ENCODE measurements at regions not wholly inside any gene's neighbourhood (a gene's known extent, or its start where the extent isn't known, plus 50 kb on each side); places are given as distances from the start of the nearest gene placed in this dataset.
A peak's percentile ranks its signal among the peaks of the same experiment; 100 is the strongest.

DNA sequence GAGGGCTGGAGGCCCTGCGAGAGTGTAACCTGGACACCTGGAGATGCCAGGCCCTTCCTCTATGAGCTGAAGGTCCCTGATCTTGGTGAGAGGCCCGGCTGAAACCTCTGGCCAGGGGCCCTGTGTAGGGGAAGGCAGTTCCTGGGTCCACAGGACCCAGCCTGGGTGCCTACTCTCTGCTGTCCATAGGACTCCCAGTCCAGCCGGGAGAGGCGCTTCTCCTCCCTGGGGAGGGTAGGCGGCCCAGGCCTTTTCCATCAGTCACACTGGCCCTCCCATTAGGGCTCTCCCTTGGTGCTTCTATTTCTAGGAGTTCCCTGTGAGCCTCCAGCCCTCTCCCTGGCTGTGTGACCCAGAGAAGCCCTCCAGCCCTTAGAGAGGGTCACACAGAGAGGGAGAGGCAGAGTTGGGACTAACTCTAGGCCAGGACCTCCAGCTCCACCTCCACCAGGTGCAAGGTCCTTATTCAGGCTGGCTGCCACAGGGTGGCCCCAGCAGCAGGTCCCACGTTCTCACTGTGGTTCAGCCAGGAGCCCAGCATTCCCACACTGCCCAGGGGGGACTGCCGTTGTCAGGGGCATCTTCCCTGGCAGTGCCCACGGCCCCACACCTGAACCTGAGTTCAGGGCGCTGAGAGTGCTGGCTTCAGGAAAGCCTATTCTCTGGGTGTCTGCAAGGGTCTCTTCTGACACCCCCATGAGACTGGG is 146.8 kb downstream of the SMAD6 start:
- DNase-seq: no peak

GRCh38 chr15:66849393-66849745 is 147.3 kb downstream of the SMAD6 start:
- DNase-seq: no peak

GRCh38 chr15:66849746-66850077 is 147.7 kb downstream of the SMAD6 start:
- no peak for DNase-seq

DNA sequence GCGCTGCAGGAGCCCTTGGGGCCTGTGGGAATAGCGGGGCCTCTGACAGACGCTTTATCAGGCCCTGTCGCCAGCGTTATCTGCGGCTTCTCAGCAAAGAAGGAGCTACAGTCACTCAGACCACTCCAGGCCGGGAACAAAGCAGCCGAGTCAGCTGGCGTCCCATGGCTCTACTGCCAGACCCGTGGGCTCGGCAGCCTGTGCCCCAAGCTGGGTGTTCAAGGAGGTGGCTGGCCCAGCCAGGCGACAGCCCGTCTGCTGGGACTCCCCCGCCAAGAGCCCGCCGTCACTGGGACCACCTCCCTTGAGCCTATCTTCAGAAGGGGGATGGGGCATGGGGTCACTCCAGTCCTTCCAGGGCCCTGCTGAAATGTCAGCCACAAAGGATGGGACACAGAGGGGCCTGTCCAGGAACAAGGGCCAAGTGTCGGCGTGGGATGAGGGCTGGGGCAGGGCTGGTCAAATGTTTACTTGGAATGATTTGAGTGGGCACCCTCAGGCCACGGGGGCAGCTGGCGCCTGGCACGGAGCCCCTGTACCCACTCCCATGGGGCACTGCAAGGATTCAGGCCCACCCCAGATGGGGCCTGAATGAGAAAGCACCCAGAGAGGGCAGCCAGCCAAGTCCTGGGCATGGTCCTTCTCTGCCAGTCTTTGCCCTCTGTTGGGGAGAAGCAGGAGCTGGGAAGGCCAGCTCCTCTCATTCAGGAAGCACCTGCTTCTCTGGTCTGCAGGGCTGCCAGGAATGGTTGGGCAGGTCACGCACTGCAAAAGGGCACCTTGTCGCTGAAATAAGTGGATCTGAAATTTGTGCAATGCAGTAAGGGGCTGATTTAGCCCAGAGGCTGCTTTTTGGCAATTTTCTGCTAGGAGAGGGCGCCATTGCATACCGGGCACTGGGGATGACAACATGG is 148.3 kb downstream of the SMAD6 start:
- no peak for DNase-seq

DNA sequence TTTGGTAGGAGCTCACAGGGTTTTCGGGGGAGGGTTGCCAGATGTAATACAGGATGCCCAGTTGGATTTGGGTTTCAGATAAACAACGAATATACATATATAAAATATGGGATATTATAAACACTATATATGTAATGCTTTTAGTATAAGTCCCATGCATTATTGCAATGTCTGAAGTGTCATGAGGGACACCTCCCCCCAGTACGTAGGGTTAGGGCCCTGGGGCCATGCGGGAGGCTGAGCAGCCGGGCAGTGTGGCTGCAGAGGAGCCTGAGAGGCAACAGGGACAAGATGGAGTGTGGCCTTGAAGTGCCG is 148.9 kb downstream of the SMAD6 start:
- no peak for DNase-seq

DNA sequence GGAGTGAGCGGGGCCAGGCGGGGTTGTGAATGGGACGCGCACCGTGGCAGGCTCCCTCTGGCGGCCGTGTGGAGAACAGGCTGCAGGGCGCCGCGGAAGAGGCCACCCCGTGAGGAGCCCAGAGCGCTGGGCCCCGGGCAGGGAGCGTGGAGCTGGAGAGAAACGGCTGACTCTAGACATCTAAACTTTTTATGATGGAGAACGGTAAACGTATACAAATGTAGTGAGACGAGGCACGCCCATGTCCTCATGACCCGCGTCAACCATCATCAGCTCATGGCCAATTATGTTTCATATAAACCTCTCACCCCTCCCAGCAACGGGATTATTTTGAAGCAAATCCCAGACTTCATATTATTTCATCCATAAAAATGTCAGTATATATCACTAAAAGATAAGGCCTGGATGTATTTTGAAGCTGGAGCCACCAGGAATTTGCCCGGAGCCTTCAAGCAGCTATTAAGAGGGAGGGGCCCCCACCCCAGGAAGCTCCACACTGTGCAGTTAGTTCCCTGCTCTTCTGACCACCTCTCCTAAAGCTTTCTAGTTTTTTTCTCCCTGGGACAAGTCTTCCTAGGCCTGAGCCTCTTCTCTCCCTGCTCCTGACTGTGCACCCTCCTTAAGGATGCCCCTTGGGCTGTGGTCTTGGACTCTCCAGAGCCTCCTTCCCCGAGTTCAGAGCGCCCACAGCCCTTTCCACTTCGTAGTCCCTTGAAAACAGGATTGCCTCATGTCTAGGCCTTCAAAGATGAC is 149.5 kb downstream of the SMAD6 start:
- peak; percentile 73 for DNase-seq

DNA sequence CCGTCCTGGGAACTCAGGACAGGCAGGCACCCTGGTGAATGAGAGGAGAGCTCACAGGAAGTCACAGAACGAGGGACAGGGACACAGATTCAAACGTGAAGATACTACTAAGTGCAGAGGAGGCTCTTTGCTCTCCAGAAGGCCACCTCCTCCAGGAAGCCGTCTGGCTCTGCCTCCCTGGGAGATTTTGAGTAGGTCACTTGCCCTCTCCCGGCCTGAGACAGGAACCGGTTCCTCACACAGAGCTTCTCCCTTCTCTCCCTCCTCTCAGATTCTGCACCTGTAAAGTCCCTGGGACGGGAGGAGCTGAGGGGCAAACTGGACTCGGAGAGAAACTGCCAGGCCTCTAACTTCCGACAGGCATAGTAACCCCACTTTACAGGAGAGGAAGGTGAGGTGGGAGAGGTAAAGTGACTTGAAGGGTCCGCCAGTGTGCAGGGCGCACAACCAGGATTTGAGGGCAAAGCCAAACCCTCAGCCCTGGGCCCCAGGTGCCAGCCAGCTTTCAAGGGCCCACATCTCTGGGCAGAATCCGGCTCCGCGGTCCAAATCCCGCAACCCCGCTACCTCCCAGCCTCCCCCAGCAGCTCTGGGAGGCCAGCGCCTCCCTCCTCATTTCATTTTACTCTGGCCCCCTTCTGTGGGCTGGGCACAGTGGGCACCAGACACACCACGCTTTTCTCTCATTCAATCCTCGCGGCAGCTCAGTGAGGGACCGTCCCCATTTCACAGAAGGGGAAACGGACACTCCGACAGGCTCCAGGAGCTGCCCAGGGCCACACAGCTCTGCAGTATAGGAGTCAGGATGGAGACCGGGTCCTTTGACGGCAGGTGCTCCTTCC is 150.2 kb downstream of the SMAD6 start:
- DNase-seq: no peak

DNA sequence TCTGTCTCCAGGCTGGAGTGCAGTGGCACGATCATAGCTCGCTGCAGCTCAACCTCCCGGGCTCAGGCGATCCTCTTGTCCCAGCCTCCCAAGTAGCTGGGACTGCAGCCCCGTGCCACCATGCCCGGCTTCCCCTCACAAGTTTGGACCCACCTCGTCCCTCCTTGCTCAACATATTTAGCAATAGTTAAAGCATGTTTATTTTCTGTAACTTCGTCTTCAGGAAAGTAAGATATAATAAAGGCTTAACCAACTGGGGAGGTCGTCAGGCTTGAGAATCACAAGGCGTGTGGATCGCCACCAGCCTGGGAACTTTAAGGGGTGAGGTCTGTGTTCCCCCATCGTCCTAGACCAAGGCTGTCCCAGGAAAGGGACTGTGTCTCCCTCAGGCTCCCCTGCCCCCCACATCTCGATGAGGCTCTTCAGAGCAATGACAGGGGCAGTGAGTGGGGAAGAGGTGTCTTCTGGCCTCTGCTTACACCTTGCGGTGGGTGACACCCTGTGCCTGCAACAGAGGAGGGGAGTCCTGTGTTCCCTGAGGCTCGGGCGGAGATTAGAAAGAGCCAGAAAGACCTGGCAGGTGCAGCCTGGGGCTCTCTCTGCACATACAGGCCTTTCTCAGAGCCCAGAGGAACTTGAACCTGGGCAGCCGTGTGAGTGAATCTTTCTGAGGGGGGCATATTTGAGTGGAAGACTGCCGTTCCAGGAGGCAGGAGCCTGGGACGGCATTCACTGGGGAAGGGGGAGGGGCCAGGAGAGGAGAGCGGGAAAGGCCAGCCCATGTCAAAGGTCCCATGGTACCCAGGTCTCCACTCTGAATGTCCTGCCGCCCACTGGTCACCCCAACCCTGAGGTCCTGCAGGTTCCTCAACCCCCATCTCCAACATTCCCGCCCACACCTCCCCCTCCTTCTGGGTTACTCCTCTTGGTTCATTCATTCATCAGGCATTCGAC is 152.3 kb downstream of the SMAD6 start:
- DNase-seq: no peak

DNA sequence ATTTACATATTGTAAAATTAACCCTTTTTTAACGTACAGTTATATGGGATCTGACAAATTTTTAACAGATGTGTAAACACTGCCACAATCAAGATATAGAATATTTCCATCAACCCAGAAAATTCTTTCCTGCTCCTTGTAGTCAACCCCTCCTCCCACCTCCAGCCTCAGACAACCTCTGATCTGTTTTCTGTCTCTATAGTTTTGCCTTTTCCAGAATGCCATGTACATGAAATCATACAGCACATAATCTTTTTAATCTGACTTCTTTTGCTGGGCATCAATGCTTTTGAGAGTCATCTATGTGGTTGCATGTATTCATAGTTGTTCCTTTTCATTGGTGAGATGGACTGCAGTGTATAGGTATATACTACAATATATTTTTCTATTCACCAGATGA is 153.0 kb downstream of the SMAD6 start:
- no peak for DNase-seq

DNA sequence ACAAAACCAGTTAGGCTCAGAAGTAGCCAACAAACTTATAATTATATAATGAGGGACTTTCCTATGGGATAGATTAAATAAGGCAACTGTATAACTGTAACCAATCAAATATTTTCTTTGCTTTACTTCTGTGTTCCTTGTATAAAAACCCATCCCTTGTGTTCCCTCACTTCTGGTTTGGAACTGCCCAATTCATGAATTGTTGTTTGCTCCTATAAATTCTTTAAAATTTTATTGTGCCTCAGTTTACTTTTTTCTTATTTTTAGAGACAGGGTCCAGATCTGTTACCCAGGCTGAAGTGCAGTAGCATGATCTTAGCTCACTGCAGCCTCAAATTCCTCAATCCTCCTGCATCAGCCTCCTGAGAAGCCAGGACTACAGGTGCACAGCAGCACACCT is 155.7 kb downstream of the SMAD6 start:
- no peak for DNase-seq

GRCh38 chr15:66858423-66859207 is 156.6 kb downstream of the SMAD6 start:
- DNase-seq: no peak

DNA sequence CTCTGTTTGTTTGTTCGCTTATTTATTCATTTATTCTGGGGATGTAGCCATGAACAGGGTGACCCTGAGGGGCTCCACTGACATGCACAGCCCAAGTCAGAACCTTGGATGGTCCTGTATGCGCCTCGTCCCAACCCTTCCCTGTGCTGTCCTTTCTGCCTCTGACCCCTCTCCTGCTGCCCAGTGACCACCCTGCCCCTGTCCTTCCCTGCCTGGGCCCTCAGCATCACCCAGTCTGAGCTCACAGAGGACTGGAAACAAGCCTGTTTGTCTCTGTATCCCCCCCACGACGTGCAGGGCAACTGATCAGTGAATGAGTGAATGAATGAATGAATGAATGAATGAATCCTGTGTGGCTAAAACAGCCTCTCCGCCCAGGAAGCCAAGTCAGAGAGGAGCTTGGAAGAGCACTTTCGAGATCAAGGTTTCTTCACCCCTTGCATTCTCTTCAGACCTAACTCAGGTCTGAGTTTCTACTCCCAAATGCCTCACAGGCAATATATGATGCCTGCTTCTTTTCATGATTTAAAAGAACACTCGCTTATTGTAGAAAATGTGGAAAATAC is 157.7 kb downstream of the SMAD6 start:
- DNase-seq: no peak

DNA sequence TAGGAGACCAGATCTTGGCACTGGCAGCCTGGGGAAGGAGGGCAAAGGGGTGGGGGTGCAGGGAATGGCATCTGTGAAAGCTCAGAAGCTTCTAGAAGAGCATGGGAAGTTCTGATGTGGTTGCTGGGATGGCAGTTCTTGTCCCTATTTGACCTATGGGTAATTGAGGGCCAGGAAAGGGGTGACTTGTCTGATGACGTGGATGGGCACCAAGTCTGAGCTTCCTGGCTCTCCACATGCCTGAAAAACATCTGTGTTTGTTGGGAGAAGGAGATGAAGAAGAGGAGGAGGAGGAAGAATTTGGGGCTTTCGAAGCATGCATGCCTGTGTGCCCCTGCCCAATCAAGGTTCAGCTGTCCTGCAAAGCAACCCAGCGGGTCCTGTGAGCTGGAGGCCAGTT is 158.8 kb downstream of the SMAD6 start:
- no peak for DNase-seq

DNA sequence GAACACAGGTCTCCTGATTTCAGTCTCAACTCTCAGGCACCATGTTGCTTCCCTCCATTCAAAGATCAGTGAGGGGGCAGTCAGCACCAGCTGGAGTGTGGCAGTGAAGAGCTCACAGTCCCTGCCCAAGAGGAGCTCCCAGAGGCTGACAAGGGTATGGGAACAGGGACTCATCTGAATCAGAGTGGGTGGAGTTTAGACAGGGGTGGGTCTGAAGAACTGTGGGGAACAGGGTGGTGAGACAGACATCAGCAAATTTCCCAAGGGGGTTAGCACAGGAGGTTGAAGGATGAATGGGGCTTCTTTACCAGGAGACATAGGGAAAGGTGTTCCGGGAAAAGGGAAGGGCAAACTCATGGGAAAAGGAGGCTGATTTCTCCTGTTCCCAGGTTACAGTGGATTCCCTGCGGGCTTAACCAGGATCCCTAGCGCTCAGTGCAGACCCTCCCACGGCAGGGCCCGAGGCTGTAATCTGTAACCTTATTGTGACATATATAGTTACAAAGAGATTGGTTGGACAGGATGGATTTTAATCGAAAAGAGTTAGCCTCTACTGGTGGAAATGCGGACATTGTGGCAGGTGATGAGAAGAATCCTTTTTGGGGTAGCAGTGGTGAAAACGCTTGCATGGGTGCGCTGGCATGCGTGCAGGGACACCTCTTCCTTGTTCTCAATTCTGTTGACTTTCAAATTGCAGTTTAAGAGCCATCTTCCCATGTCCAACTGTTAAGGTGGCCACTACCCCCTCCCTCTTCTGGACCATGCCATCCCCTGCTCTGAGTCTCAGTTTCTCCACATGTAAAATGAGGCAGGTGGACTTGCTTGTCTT is 160.3 kb downstream of the SMAD6 start:
- DNase-seq: no peak

GRCh38 chr15:66862940-66863335 is 160.9 kb downstream of the SMAD6 start:
- peak; percentile 66 for DNase-seq

- DNase-seq: no peak
Measured at GRCh38 chr15:66863390-66864085, 161.5 kb downstream of the SMAD6 start.

DNA sequence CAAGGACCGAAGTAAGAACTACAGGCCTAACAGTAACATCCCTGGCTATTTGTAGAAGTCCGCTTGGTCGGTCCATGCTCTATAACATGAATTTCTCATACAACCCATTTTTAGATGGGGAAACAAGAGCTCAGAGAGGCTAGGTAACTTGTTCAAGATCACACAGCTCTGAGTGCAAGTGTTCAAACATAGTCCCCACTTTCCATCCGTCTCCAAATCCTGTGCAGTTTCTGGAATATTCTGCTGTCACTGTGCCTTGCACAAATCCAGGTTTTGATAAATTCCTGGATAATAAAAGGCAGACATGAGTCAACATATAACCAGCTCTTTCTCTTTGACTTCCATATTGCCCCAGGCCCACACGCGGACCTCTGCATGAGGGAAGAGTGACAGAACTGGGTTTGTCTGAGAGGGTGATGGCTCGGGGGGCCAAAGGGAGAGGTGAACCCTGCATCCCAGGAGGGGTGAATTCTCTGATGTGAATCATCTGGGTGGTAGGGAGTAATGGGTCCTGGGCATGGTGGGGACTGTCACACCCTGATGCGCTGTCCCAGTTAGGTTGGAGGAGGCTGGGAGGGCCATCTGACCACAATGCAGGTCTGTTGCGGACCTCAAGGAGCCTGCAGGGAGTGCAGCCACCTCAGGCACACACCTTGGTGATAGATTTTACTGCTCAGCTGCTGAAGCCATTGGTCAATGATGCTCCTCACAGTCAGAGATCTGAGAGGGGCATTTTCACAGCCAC is 162.2 kb downstream of the SMAD6 start:
- no peak for DNase-seq

DNA sequence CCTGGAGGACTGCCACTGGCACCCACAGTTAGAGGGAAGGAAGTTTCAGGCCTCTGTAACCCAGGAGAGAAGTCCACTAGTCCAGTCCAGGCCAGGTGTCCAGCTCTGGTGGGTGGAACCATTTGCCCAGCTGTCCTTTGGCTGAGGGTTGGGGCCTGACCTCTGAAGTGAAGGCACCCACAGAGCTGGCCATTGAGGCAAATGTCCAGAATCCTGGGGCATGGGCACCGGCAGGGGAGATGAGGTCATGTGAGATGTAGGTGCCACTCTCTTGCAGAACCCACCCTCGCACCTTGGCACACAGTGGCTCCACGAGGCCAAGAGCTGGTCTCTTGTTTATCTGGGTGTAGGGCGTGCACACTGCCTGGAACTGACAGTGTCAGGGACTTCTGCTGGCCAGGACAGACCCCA is 162.8 kb downstream of the SMAD6 start:
- no peak for DNase-seq
